GM19043 (cell line): ENCODE measurements at regions not wholly inside any gene's neighbourhood (a gene's known extent, or its start where the extent isn't known, plus 50 kb on each side); places are given as distances from the start of the nearest gene placed in this dataset.

Source experiments
- ATAC-seq: cut with Tn5 transposase; IDR thresholded peaks from one replicate; pipeline ENCODE4 v1.9.1; 2021; ENCODE audit warnings: low read depth; ENCODE audit not compliant: unreplicated experiment

DNA sequence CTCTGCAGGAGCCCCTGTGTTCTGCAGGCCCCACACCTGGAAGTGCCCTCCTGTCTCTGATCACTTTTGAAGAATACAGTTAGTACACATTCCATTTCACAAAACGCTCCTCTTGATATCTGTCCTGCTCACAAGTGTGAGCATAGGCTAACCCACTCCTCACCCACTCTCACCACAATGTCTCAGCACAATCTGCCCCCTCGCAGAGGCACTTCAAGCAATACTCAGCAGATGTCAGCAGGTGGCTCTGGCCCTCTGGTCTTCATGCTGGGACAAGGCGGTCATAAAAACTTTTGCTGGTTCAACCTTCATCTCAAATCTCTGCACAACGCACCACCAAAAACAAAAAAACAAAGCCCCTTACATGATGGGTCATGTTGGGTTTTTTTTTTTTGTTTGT, 671.2 kb downstream of the MATN1 start:
- no peak for ATAC-seq

- ATAC-seq: no peak
These were observed 671.6 kb downstream of the MATN1 start for GRCh38 chr1:30051777-30052176.

- ATAC-seq: no peak
These were observed 673.6 kb downstream of the MATN1 start for GRCh38 chr1:30049748-30050296.

- ATAC-seq: no peak
These were observed 674.5 kb downstream of the MATN1 start for GRCh38 chr1:30048905-30049304.

- ATAC-seq: no peak
These were observed 675.8 kb downstream of the MATN1 start for GRCh38 chr1:30047576-30047975.

GRCh38 chr1:30046751-30047150, 676.6 kb downstream of the MATN1 start:
- no peak for ATAC-seq

GRCh38 chr1:30045304-30046090, 677.9 kb downstream of the MATN1 start:
- ATAC-seq: no peak

DNA sequence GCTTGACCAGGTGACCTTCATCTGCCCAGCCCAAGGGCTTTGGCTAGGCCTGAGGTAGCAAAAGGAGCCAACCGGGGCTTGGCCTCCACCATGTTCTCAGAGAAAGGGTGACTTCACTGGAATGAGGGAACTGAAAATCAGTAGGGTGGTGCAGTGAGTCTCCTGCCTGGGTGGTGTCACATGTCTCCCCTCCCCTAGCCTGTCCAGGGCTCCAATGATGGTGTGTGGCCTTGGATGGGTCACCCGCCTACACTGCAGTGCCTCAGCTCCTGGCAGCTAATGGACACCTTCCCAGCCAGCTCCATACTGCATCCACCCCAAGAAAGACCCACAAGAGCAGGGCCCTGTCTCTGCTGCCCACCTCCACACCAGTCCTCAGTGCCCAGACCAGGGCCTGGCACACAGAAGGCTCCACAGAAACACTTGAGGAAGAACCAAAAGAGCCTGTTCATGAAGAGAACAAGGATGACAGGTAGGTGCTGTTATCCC, 678.7 kb downstream of the MATN1 start:
- ATAC-seq: no peak

- ATAC-seq: no peak
These were observed 679.5 kb downstream of the MATN1 start for GRCh38 chr1:30043731-30044408.

- ATAC-seq: no peak
These were observed 680.1 kb downstream of the MATN1 start for GRCh38 chr1:30043256-30043655.

DNA sequence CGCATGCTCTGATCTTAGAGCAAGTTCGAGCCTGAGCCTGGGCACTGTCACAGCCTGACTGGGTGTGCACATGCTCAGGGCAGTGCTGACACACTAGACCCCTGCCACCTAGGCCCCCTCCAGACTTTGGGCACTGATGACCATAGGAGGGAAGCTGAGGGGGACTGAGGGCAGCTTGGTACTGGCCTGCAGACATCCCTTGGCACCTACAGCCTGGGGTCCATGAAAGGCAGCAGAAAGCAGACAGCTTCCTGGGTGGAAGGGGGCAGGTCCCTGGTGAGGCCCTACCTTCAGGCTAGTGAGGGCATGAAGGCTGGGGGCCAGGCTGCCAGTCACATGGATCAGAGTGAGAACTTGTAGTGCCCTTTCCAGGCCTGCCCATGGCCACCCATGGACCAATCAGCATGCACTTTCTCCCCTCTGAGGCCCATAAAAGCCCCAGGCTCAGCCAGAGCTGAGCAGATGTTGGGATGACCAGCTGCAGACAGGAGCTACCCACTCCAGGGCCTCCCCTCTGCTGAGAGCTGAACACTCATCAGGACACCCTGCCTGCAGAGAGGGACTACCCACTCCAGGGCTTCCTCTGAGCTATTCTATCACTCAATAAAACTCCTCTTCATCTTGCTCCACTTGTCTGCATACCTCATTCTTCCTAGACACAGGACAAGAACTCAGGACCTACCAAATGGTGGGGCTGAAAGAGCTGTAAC, 680.8 kb downstream of the MATN1 start:
- no peak for ATAC-seq

GRCh38 chr1:30041741-30042437, 681.5 kb downstream of the MATN1 start:
- ATAC-seq: no peak

DNA sequence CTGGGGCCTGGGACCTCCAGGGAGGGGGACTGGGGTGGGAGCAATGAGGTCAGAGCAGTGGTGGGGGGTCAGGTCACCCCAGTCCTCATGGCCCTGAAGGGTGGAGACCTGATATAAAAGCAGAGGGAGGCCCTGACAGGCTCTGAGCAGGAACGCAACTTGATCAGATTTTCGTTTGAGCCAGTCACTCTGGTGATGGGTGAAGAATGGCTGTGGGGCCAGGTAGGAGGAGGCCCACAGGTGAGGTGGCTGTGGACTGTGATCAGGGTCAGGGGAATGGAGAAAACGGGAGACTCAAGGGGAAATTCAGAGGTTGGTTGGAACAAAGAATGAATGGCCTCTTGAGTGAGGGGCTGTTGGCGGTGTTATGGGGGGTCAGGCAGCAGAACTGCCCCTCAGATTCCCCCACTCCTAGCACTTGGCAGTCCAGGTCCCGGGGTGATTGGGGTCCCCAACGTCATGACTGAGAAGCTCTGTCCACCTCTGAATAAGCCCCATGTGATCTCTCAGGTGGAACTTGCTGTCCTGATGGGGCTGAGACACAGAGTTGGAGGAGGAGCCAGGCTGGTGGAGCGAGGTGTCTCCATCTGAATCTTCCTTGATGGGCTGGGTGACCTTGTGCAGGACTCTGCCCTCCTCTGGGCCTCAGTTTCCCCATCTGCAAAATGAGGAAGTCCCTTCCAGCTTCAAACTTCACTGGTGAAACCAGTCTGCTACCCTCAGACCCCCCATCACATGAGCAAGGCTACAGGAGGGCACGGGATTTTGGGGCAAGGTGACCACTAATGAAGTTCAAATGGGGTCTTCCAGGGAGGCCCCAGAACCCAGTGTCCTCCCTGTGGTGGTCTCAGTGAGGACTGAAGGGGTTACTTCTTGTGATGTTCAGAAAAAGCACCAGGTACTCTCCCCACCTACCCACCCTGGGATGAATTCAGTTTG, 683.0 kb downstream of the MATN1 start:
- ATAC-seq: no peak

DNA sequence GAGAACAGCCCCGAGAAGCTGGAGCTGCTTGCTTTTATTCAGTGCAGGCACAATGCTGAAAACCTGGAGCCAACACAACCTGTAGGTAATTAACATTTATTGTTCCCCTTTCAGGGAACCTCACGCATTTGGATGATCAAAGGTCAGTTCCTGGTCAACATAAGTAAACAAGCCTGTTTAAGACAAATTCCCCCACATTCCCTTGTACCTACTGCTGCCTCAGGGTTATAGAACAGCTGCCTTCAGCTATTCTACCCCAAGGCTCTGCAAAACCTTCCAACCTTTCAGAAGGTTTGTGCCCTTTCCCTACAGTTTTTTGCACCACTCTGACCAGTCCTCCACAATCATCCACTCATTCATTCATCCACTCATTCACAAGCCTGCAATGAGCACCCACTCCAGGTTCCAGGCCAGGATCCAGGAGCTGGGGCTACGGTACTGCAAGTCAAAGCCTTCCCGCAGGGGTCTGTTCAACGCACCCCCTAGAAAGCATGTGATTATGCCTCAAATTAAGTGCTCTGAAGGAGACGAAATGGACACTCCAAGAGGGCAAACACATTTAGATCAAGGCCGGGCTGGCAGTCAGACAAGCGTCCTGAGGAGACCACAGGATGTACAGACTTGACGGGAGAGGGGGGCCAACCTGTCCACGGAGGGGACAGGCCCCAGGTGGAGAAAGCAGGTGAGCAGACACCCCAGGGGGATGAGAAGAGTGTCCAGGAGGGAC, 683.9 kb downstream of the MATN1 start:
- ATAC-seq: no peak

DNA sequence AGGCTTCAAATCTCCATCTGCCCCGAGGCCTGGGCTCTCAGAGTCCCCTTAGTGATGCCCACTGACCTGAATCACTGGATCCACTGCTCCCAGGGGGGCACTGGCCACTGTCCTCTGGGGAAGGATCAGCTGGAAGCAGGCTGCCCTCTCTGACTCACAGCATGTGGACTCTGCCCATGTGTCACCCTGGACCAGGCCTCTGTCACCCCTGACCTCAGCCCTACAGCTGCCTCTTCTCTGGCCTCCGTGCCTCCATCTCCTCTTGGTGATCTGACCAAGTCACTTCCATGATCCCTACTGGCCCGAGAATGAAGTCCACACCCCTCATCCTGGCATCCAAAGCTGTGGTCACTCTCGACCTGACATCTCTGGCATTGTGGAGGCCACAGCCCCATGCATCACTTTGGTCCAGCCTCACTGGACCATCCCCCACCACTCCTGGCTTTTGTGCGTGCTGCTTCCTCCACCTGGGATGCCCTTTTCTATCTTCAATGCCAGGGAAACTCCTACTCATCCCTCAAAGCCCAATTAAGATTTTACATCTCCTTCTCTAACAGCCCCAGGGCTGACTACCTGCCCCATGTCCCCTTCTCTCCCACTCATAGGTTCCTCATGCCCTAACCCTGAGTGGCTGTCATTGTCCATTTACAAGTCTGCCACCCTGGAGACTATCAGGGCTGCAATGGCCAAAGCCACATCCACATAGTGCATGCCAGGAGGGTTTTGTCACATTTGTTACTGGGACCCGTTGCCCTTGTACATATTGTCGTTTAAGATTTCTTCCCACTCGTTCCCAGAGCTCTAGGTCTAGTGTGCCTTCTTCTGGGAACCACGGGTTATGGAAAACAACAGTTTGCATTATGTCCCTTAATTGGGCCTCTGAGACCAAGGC, 685.0 kb downstream of the MATN1 start:
- ATAC-seq: no peak

DNA sequence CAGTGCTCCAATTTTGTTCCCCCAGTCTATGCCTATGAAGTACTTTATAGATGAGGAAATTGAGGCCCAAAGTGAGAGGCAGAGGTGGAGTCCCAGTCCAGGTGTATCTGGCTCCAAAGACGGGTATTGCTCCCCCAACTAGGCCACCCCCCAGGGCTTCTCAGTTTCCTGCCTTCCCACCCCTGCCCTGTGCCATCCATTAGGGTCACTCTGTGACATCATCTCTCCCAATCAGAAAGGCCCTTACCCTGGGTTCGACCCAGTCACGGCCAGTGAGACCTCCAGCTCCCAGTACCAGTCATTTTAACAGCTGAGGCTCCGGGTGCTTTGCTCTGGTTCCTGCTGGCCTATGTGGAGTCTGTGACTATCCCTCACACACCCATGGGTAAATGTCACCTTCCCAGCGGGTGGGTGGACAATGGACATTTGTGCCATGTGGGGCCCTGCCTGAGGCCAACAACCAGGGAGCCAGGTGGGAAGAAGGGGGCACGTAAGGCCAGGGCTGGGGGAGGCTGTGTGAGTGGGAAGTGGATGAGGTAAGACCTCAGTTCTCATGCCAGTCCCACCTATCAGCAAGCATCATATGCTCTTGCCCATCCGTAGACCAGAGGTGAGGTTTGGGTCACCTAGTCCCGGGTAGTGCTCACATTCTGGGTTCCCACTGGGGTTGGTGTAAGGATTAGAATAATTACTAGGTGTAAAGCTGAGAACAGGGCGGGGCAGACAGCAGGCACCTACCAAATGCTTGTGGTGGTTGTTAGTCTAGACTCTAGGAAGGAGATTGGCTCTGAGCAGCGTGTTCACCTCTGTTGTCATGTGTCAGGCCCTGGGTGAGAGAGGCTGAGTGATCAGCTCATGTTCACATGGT, 685.9 kb downstream of the MATN1 start:
- no peak for ATAC-seq

- ATAC-seq: no peak
These were observed 686.7 kb downstream of the MATN1 start for GRCh38 chr1:30036666-30037065.
